ENCODE measurements at regions not wholly inside any gene's neighbourhood (a gene's known extent, or its start where the extent isn't known, plus 50 kb on each side); places are given as distances from the start of the nearest gene placed in this dataset.

- Histone ChIP-seq H3K4me3 (ENCODE audit: low read length) (no peak overlapping the region), H4K20me1 (ENCODE audit: insufficient read depth, low read length) (no peaks in the 10 kb centered on the region), H3K36me3 (replicated peaks; ENCODE audit: low read depth, low read length) (no peaks in the 10 kb centered on the region), H3K9me3 (ENCODE audit: insufficient read depth, low read length) (no peaks in the 10 kb centered on the region), H3K27me3 (ENCODE audit: low read depth, low read length) (no peaks in the 10 kb centered on the region), H3K27ac (ENCODE audit: low read length) (no peak overlapping the region), H3K79me2 (ENCODE audit: low read length) (no peaks in the 10 kb centered on the region), H2AFZ (ENCODE audit: low read depth, low read length) (no peak overlapping the region), H3K9ac (ENCODE audit: low read length) (no peak overlapping the region), H3K4me2 (ENCODE audit: low read length) (no peak overlapping the region), H3K4me1 (ENCODE audit: low read length) (no peaks in the 10 kb centered on the region)
- TF ChIP-seq EZH2phosphoT487 (IDR thresholded peaks at IDR 0.05; ENCODE audit: low read depth) = no peak
- TF ChIP-seq CTCF (IDR thresholded peaks at IDR 0.05; ENCODE audit: low read depth, low read length) = no peak
Observed at GRCh38 chr11:98130117-98130625, 890.6 kb upstream of the CNTN5 start.

GRCh38 chr11:98136357-98136756 lies 884.4 kb upstream of the CNTN5 start:
- Histone ChIP-seq H3K4me1 (ENCODE audit: low read length) (no peaks in the 10 kb centered on the region), H3K4me2 (ENCODE audit: low read length) (no peak overlapping the region), H3K27ac (ENCODE audit: low read length) (no peak overlapping the region), H3K79me2 (ENCODE audit: low read length) (no peaks in the 10 kb centered on the region), H3K9me3 (ENCODE audit: insufficient read depth, low read length) (no peaks in the 10 kb centered on the region), H3K9ac (ENCODE audit: low read length) (no peak overlapping the region), H3K36me3 (replicated peaks; ENCODE audit: low read depth, low read length) (no peaks in the 10 kb centered on the region), H3K27me3 (ENCODE audit: low read depth, low read length) (no peaks in the 10 kb centered on the region), H2AFZ (ENCODE audit: low read depth, low read length) (no peak overlapping the region), H3K4me3 (ENCODE audit: low read length) (no peak overlapping the region), H4K20me1 (ENCODE audit: insufficient read depth, low read length) (no peaks in the 10 kb centered on the region)
- TF ChIP-seq CTCF (IDR thresholded peaks at IDR 0.05; ENCODE audit: low read depth, low read length) = no peak
- no peak for TF ChIP-seq EZH2phosphoT487 (IDR thresholded peaks at IDR 0.05; ENCODE audit: low read depth)

GRCh38 chr11:98137437-98137836 lies 883.3 kb upstream of the CNTN5 start:
- no peaks in the 10 kb centered on the region for H4K20me1 ChIP-seq (ENCODE audit: insufficient read depth, low read length)
- H3K27ac ChIP-seq (ENCODE audit: low read length) = no peak overlapping the region
- H3K79me2 ChIP-seq (ENCODE audit: low read length) = no peaks in the 10 kb centered on the region
- H3K9me3 ChIP-seq (ENCODE audit: insufficient read depth, low read length) = no peaks in the 10 kb centered on the region
- H2AFZ ChIP-seq (ENCODE audit: low read depth, low read length) = no peak overlapping the region
- no peak overlapping the region for H3K9ac ChIP-seq (ENCODE audit: low read length)
- no peak overlapping the region for H3K4me3 ChIP-seq (ENCODE audit: low read length)
- H3K27me3 ChIP-seq (ENCODE audit: low read depth, low read length) = no peaks in the 10 kb centered on the region
- H3K4me2 ChIP-seq (ENCODE audit: low read length) = no peak overlapping the region
- TF ChIP-seq EZH2phosphoT487 (IDR thresholded peaks at IDR 0.05; ENCODE audit: low read depth) (no peak), CTCF (IDR thresholded peaks at IDR 0.05; ENCODE audit: low read depth, low read length) (no peak)
- H3K4me1 ChIP-seq (ENCODE audit: low read length) = no peaks in the 10 kb centered on the region
- H3K36me3 ChIP-seq (replicated peaks; ENCODE audit: low read depth, low read length) = no peaks in the 10 kb centered on the region

- Histone ChIP-seq H3K79me2 (ENCODE audit: low read length) (no peaks in the 10 kb centered on the region), H3K27me3 (ENCODE audit: low read depth, low read length) (no peaks in the 10 kb centered on the region), H2AFZ (ENCODE audit: low read depth, low read length) (no peak overlapping the region), H4K20me1 (ENCODE audit: insufficient read depth, low read length) (no peaks in the 10 kb centered on the region), H3K4me3 (ENCODE audit: low read length) (no peak overlapping the region), H3K9ac (ENCODE audit: low read length) (no peak overlapping the region), H3K36me3 (replicated peaks; ENCODE audit: low read depth, low read length) (no peaks in the 10 kb centered on the region), H3K4me2 (ENCODE audit: low read length) (no peak overlapping the region), H3K4me1 (ENCODE audit: low read length) (no peaks in the 10 kb centered on the region), H3K9me3 (ENCODE audit: insufficient read depth, low read length) (no peaks in the 10 kb centered on the region), H3K27ac (ENCODE audit: low read length) (no peak overlapping the region)
- TF ChIP-seq CTCF (IDR thresholded peaks at IDR 0.05; ENCODE audit: low read depth, low read length) (no peak), EZH2phosphoT487 (IDR thresholded peaks at IDR 0.05; ENCODE audit: low read depth) (no peak)
Observed at GRCh38 chr11:98143661-98144060, 877.1 kb upstream of the CNTN5 start.

Data from OCI-LY3 (cell line).